Neutrophil (primary cell): ENCODE measurements at regions not wholly inside any gene's neighbourhood (a gene's known extent, or its start where the extent isn't known, plus 50 kb on each side); places are given as distances from the start of the nearest gene placed in this dataset.

Experiments used
- H3K27ac ChIP-seq: fragments of 200-600 bp; sonication (generic); 2 replicates; pipeline ENCODE4 v1.5.1; 2016; ENCODE audit warnings: mild to moderate bottlenecking, moderate library complexity
- H3K27me3 ChIP-seq: fragments of 200-600 bp; sonication (generic); 2 replicates; pipeline ENCODE4 v1.6.0; 2016; ENCODE audit warnings: mild to moderate bottlenecking
- H3K36me3 ChIP-seq: fragments of 200-600 bp; sonication (generic); 2 replicates; pipeline ENCODE4 v1.5.1; 2017
- H3K4me1 ChIP-seq, 2 experiments: fragments of 200-600 bp in 1 of 2; sonication (generic) in 1 of 2; 1 replicate in 1 of 2; 2 replicates in 1 of 2; pipeline versions ENCODE4 v1.5.1 to v1.6.1; 2013 to 2016; ENCODE audit warnings: low read depth in 1 of 2, low read length in 1 of 2, mild to moderate bottlenecking in 1 of 2, moderate library complexity in 1 of 2; ENCODE audit not compliant: control insufficient read depth in 1 of 2, insufficient read depth in 1 of 2
- H3K4me3 ChIP-seq, 2 experiments: fragments of 200-600 bp in 1 of 2; sonication (generic) in 1 of 2; 1 replicate in 1 of 2; 2 replicates in 1 of 2; pipeline ENCODE4 v1.5.1; 2013 to 2016; ENCODE audit warnings: low read depth in 1 of 2, low read length in 1 of 2, mild to moderate bottlenecking in 1 of 2, moderate library complexity in 1 of 2
- H3K9me3 ChIP-seq: fragments of 200-600 bp; sonication (generic); 2 replicates; pipeline ENCODE4 v1.5.1; 2016
- TF ChIP-seq, protein P1 (sequence below): fragments of 200-600 bp; sonication (generic); IDR thresholded peaks from 2 replicates; pipeline ENCODE4 v1.5.1; 2016; ENCODE audit warnings: antibody characterized with exemption

DNA sequence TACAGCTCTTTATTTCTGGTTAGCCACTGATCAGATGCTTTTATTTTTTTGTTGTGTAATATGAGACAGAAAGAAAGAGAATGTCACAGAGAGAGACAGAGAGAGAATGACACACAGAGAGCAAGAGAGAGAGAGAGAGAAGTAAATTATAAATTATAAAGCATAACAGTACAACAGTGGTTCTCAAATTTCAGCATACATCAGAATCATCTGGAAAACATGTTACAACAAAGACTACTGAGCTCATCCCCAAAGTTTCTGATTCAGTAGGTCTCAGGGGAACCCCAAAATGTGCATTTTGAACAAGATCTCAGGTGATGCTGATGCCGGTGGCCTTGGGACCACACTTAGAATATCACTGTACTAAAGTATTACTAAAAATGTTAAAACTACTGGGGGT is 245.8 kb upstream of the DIAPH2 start:
- no peaks in the 10 kb centered on the region for H3K4me1 ChIP-seq
- TF ChIP-seq, protein P1, sequence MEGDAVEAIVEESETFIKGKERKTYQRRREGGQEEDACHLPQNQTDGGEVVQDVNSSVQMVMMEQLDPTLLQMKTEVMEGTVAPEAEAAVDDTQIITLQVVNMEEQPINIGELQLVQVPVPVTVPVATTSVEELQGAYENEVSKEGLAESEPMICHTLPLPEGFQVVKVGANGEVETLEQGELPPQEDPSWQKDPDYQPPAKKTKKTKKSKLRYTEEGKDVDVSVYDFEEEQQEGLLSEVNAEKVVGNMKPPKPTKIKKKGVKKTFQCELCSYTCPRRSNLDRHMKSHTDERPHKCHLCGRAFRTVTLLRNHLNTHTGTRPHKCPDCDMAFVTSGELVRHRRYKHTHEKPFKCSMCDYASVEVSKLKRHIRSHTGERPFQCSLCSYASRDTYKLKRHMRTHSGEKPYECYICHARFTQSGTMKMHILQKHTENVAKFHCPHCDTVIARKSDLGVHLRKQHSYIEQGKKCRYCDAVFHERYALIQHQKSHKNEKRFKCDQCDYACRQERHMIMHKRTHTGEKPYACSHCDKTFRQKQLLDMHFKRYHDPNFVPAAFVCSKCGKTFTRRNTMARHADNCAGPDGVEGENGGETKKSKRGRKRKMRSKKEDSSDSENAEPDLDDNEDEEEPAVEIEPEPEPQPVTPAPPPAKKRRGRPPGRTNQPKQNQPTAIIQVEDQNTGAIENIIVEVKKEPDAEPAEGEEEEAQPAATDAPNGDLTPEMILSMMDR = no peak

DNA sequence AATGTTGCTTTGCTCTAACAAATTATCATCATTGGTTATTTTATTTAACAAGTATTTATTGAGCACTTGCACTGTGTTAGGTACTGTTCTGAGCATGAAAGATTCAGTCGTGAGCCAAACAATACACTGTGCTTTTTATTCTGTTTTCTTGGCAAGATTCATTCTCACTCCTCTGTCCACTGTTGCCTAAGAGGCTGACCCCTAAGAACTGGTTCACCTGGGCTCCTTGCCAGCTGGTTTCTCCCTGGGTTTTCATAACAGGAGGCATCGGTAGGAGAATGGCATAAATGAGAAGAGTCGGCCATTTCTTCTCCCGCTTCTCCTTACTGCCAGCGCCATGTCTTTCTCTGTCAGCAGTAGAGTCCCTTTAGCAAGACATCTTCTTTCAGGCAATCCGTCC is 243.7 kb upstream of the DIAPH2 start:
- Histone ChIP-seq H3K4me3 (no peak overlapping the region), H3K4me1 (no peaks in the 10 kb centered on the region), H3K27ac (no peak overlapping the region), H3K27me3 (no peaks in the 10 kb centered on the region), H3K36me3 (no peaks in the 10 kb centered on the region), H3K9me3 (no peaks in the 10 kb centered on the region)
- TF ChIP-seq, protein P1 = no peak

More for the DNA sequence above, 245.8 kb upstream of the DIAPH2 start:
- Histone ChIP-seq H3K4me3 (no peak overlapping the region), H3K27ac (no peak overlapping the region), H3K27me3 (no peaks in the 10 kb centered on the region), H3K9me3 (no peaks in the 10 kb centered on the region), H3K36me3 (no peaks in the 10 kb centered on the region)

DNA sequence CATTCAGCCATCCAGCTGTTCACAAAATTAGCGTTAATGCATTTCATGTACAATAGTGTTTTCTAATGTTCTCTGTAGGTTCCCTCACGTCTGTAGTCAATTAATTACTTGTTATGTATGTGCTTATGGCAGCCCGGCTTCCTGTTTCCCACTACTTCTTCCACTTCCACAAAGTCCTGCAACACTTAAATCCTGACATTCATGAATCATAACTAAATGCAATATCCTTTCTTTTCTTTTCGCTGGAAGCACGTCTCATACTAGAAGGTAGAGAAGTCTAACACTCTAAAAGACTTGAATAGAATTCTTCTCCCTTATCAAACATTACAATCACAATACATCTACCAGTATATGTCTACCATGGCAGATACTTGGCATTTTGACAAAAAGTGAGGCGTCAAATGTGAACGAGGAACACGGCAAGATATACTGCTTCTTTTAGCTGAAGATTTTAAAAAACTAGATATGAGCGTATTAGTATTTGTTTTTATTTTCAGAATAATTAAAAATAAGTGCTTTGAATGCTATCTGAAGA is 239.0 kb upstream of the DIAPH2 start:
- no peaks in the 10 kb centered on the region for H3K27me3 ChIP-seq
- no peaks in the 10 kb centered on the region for H3K9me3 ChIP-seq
- H3K27ac ChIP-seq = no peak overlapping the region
- H3K4me1 ChIP-seq = peaks cover 3 to 8% of the 10 kb centered on the region in 2 experiments
- TF ChIP-seq, protein P1 = no peak
- no peaks in the 10 kb centered on the region for H3K36me3 ChIP-seq
- no peak overlapping the region for H3K4me3 ChIP-seq

DNA sequence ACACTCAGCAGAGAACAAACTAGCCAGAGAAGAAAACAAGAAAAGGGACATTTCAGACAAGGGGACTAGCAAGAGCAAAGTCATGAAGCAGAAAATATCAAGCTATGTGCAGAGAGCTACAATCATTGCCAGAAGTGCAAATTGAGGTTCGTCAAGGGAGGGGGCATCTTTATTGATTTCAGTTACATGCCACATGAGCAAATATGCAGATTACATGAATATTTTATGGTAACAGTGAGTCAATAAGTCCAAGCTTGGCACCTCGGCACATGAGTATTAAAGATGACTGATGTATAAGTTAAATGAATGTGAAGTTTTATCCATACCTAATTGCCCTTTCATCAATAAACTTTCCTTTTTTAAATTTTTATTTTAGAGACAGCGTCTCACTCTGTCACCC is 238.1 kb upstream of the DIAPH2 start:
- Histone ChIP-seq H3K4me1 (peaks cover 3 to 8% of the 10 kb centered on the region in 2 experiments), H3K9me3 (no peaks in the 10 kb centered on the region), H3K27me3 (no peaks in the 10 kb centered on the region), H3K4me3 (no peak overlapping the region), H3K27ac (no peak overlapping the region), H3K36me3 (no peaks in the 10 kb centered on the region)
- TF ChIP-seq, protein P1 = no peak

DNA sequence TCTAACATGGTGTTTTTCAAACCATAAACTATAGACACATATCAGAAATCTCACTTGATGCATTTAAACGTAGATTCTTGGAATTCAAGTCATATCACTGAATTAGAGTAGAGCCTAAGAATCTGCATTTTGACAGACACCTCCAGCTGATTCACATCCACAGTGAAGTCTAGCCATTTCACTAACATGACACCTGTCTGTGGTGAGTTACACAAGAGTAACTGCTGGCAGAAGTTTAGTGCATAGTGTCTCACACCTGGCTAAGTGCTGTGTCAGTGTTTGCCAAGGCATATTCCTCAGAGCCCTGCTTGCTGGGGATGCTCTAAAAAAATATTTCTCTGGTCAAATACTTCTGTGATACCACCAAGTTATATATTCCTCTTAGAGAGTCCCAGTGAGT is 237.5 kb upstream of the DIAPH2 start:
- peaks cover 3 to 8% of the 10 kb centered on the region in 2 experiments for H3K4me1 ChIP-seq
- TF ChIP-seq, protein P1 = no peak
- no peak overlapping the region for H3K4me3 ChIP-seq
- H3K36me3 ChIP-seq = no peaks in the 10 kb centered on the region
- H3K27me3 ChIP-seq = no peaks in the 10 kb centered on the region
- no peak overlapping the region for H3K27ac ChIP-seq
- no peaks in the 10 kb centered on the region for H3K9me3 ChIP-seq

DNA sequence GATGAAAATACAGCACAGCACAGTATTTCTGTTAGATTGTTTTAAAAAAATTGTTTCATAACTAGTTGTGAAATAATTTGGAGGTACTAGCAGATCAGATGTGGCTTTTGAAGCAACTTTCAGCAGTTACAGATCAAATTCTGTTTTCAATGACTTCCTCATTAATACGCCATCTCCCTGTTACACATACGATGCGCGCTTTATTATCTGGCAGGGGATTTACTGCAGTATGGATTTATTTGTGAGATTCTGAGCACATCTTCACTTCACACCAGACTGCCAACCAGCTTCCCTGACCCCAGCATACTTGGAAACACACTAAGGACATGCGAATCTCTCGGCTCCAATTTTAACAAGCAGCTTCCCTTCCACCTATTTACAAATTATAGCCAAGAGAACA is 235.5 kb upstream of the DIAPH2 start:
- TF ChIP-seq, protein P1 = no peak
- Histone ChIP-seq H3K9me3 (no peaks in the 10 kb centered on the region), H3K27ac (no peak overlapping the region), H3K27me3 (no peaks in the 10 kb centered on the region), H3K4me1 (peaks cover 3 to 8% of the 10 kb centered on the region in 2 experiments), H3K36me3 (no peaks in the 10 kb centered on the region), H3K4me3 (no peak overlapping the region)
